IMR-90 (cell line): ENCODE measurements at regions not wholly inside any gene's neighbourhood (a gene's known extent, or its start where the extent isn't known, plus 50 kb on each side); places are given as distances from the start of the nearest gene placed in this dataset.
A peak's percentile ranks its signal among the peaks of the same experiment; 100 is the strongest.

ENCODE experiments used
- ATAC-seq: fragments of 200-7000 bp; cut with Tn5 transposase; 2 replicates; pipeline ENCODE4 v1.9.1; 2020; ENCODE audit warnings: low read depth, mild to moderate bottlenecking, moderate library complexity
- BruUV-seq: library from RNA; stranded (reverse); fragments of 400-500 nt; replicated peaks from 2 replicates; lab custom pipeline; 2021; lab: Mats Ljungman, UMichigan
- CTCF ChIA-PET: fragments of 300-600 bp; formaldehyde crosslinking; extraction: SDS; loops from one replicate; lab custom pipeline; 2021; ENCODE audit warnings: antibody characterized with exemption; lab: Yijun Ruan, JAX
- POLR2A ChIA-PET: fragments of 300-600 bp; sonication (Branson Sonifier 250); formaldehyde crosslinking; loops from one replicate; lab custom pipeline; 2022; ENCODE audit warnings: antibody characterized with exemption; ENCODE audit not compliant: unreplicated experiment; lab: Charles Lee
- DNase-seq: peaks from one replicate; pipeline ENCODE4 v3.0.0; 2013
- H2AFZ ChIP-seq: replicated peaks from 2 replicates; pipeline ENCODE3; 2013; ENCODE audit warnings: low read length, mild to moderate bottlenecking; ENCODE audit not compliant: poor library complexity
- H2AK5ac ChIP-seq: 2 replicates; pipeline ENCODE4 v1.6.1; 2013; ENCODE audit warnings: low read depth, low read length, inconsistent platforms
- H2AK9ac ChIP-seq: replicated peaks from 2 replicates; pipeline ENCODE3; 2013; ENCODE audit warnings: mild to moderate bottlenecking, low read depth, low read length, moderate library complexity; ENCODE audit not compliant: poor library complexity
- H2BK120ac ChIP-seq: 2 replicates; pipeline ENCODE4 v1.6.1; 2013; ENCODE audit warnings: low read depth, low read length, inconsistent platforms
- H2BK15ac ChIP-seq: 3 replicates; pipeline ENCODE4 v1.6.1; 2013; ENCODE audit warnings: low read depth, low read length, inconsistent platforms
- H2BK20ac ChIP-seq: 2 replicates; pipeline ENCODE4 v1.6.1; 2013; ENCODE audit warnings: low read depth, mild to moderate bottlenecking, inconsistent platforms, low read length, moderate library complexity
- H2BK5ac ChIP-seq: 2 replicates; pipeline ENCODE4 v1.6.1; 2013; ENCODE audit warnings: mild to moderate bottlenecking, low read depth, low read length, inconsistent platforms; ENCODE audit not compliant: poor library complexity, severe bottlenecking
- H3K14ac ChIP-seq: replicated peaks from 2 replicates; pipeline ENCODE4 v1.6.1; 2013; ENCODE audit warnings: low read depth, low read length, inconsistent platforms
- H3K18ac ChIP-seq: 2 replicates; pipeline ENCODE4 v1.6.1; 2013; ENCODE audit warnings: low read depth, low read length, control low read depth
- H3K23ac ChIP-seq: 2 replicates; pipeline ENCODE4 v1.6.1; 2013; ENCODE audit warnings: low read depth, low read length, inconsistent platforms
- H3K27ac ChIP-seq: 2 replicates; pipeline ENCODE4 v1.5.1; 2013; ENCODE audit warnings: mild to moderate bottlenecking, control low read depth, low read length; ENCODE audit not compliant: insufficient read depth
- H3K27me3 ChIP-seq: 2 replicates; pipeline ENCODE4 v1.6.1; 2013; ENCODE audit warnings: low read length; ENCODE audit not compliant: control insufficient read depth, insufficient read depth
- H3K36me3 ChIP-seq: 2 replicates; pipeline ENCODE4 v1.6.1; 2013; ENCODE audit warnings: low read length, mixed read lengths; ENCODE audit not compliant: control insufficient read depth, insufficient read depth
- H3K4ac ChIP-seq: 2 replicates; pipeline ENCODE4 v1.6.1; 2013; ENCODE audit warnings: low read depth, low read length, inconsistent platforms
- H3K4me1 ChIP-seq: 2 replicates; pipeline ENCODE4 v1.6.1; 2013; ENCODE audit warnings: low read length, mixed read lengths; ENCODE audit not compliant: control insufficient read depth, insufficient read depth
- H3K4me2 ChIP-seq: 2 replicates; pipeline ENCODE4 v1.6.1; 2013; ENCODE audit warnings: low read depth, mild to moderate bottlenecking, control low read depth, low read length, moderate library complexity
- H3K4me3 ChIP-seq: 2 replicates; pipeline ENCODE4 v1.5.1; 2013; ENCODE audit warnings: low read depth, mild to moderate bottlenecking, control low read depth, low read length, moderate library complexity; ENCODE audit not compliant: insufficient read depth
- H3K56ac ChIP-seq: 2 replicates; pipeline ENCODE4 v1.6.1; 2013; ENCODE audit warnings: low read length, inconsistent platforms; ENCODE audit not compliant: insufficient read depth; ENCODE audit errors: extremely low read depth
- H3K79me1 ChIP-seq, 2 experiments: 2 replicates each; pipeline ENCODE4 v1.6.1; 2013; ENCODE audit warnings: low read length in 2 of 2, inconsistent platforms in 1 of 2, low read depth in 1 of 2
- H3K9ac ChIP-seq: 2 replicates; pipeline ENCODE4 v1.6.1; 2013; ENCODE audit warnings: low read depth, low read length, control low read depth
- H3K9me1 ChIP-seq: 2 replicates; pipeline ENCODE4 v1.6.1; 2013; ENCODE audit warnings: low read length, inconsistent platforms; ENCODE audit not compliant: insufficient read depth
- H3K9me3 ChIP-seq: 2 replicates; pipeline ENCODE4 v1.6.1; 2013; ENCODE audit warnings: low read length; ENCODE audit not compliant: control insufficient read depth, insufficient read depth
- H4K20me1 ChIP-seq: 2 replicates; pipeline ENCODE4 v1.6.1; 2013; ENCODE audit warnings: low read length, inconsistent platforms; ENCODE audit not compliant: insufficient read depth
- H4K5ac ChIP-seq: 2 replicates; pipeline ENCODE4 v1.6.1; 2013; ENCODE audit warnings: mild to moderate bottlenecking, low read depth, low read length, control low read depth
- H4K8ac ChIP-seq, 2 experiments: 2 replicates each; pipeline ENCODE4 v1.6.1; 2013; ENCODE audit warnings: low read depth in 2 of 2, low read length in 2 of 2, control low read depth in 1 of 2, inconsistent platforms in 1 of 2
- H4K91ac ChIP-seq: 2 replicates; pipeline ENCODE4 v1.6.1; 2013; ENCODE audit warnings: low read depth, low read length, inconsistent platforms; ENCODE audit not compliant: insufficient read depth
- FOS ChIP-seq: fragments of 150-350 bp; IDR thresholded peaks from 2 replicates; pipeline ENCODE4 v1.6.1; 2016; ENCODE audit warnings: low read depth, low read length
- SMC3 ChIP-seq: fragments of 150-350 bp; IDR thresholded peaks from 2 replicates; pipeline ENCODE4 v1.6.1; 2016; ENCODE audit warnings: low read depth, mild to moderate bottlenecking, antibody characterized with exemption, low read length, moderate library complexity
- WGBS, 2 experiments: methylation state at CpG; one replicate each; pipeline versions ENCODE4 v1.1.5 to v1.1.7; 2013; ENCODE audit warnings: missing lambda C conversion rate in 2 of 2; ENCODE audit not compliant: insufficient read length in 1 of 2; ENCODE audit errors: extremely low coverage in 2 of 2; 5-methylcytosine and 5-hydroxymethylcytosine counted together
- dilution Hi-C: fragments of 300-500 bp; cut with HindIII; formaldehyde crosslinking; loops from one replicate; pipeline ENCODE4 v1.14.3; 2018; ENCODE audit warnings: low sequenced_read_pairs; ENCODE audit not compliant: unreplicated experiment
- in situ Hi-C: fragments of 300-500 bp; cut with MboI; formaldehyde crosslinking; loops from 3 replicates; pipeline ENCODE4 v1.14.3; 2019; ENCODE audit warnings: low sequenced_read_pairs, inconsistent platforms, mixed read lengths
- intact Hi-C: fragments of 100-400 bp; cut with micrococcal nuclease; formaldehyde crosslinking; loops from 2 replicates; pipeline ENCODE4 v1.10.0; 2022

GRCh38 chr6:15065261-15065989 is 180.4 kb upstream of the JARID2 start:
- H3K9me3 ChIP-seq: no peaks in the 10 kb centered on the region
- H2BK120ac ChIP-seq: peak overlapping the region; percentile 98
- peak overlapping the region; percentile 61 for H3K56ac ChIP-seq
- H3K14ac ChIP-seq: peak overlapping the region; percentile 92
- WGBS, 2 experiments: no CpG with 5 or more reads among the region's 4 CpGs
- H2AK9ac ChIP-seq: peak overlapping the region; percentile 83
- H3K36me3 ChIP-seq: no peaks in the 10 kb centered on the region
- peak overlapping the region; percentile 94 for H2AK5ac ChIP-seq
- DNase-seq: peak; percentile 85
- intact Hi-C loops: loop anchor here (1.0 to 10.0 kb wide), 3 partner anchors 180 to 409 kb away; no protein-coding TSS in a partner anchor
- dilution Hi-C loops: no loop called here
- ChIA-PET POLR2A (interaction anchor here (0.6 kb wide), 1 partner anchor 241 kb away, joined by 3 read pairs; no protein-coding TSS in a partner anchor), CTCF (interaction anchor here (1.1 kb wide), 1 partner anchor 20 kb away, joined by 3 read pairs; no protein-coding TSS in a partner anchor)
- H3K79me1 ChIP-seq: 0 out of 4 replicates have a peak, but pooled peaks cover 0 to 5% of the 10 kb centered on the region in 2 experiments
- peak overlapping the region; percentile 74 for H2AFZ ChIP-seq
- peak overlapping the region; percentile 16; the same call in 1 of the 2 replicates for H3K4me2 ChIP-seq
- H2BK5ac ChIP-seq: peak overlapping the region; percentile 72
- peaks cover 21% of the 10 kb centered on the region for H3K4me1 ChIP-seq
- peaks cover 16% of the 10 kb centered on the region for H3K9me1 ChIP-seq
- H3K4ac ChIP-seq: peak overlapping the region; percentile 89
- no peak overlapping the region for H3K4me3 ChIP-seq
- peak overlapping the region; percentile 55 for H4K5ac ChIP-seq
- peak overlapping the region; percentile 95 for H2BK20ac ChIP-seq
- in situ Hi-C loops: no loop called here
- peak overlapping the region; percentile 91 for H3K27ac ChIP-seq
- peak overlapping the region; percentile 37 to 93; a peak in 3 of 4 replicates for H4K8ac ChIP-seq
- no peak for TF ChIP-seq SMC3
- TF ChIP-seq FOS: peak; percentile 37; the same call in 1 of the 2 replicates
- H3K18ac ChIP-seq: peak overlapping the region; percentile 68
- H3K23ac ChIP-seq: peak overlapping the region; percentile 83
- H2BK15ac ChIP-seq: peak overlapping the region; percentile 89; the same call in 2 of the 3 replicates
- peak overlapping the region; percentile 32; the same call in 1 of the 2 replicates for H3K9ac ChIP-seq
- no peaks in the 10 kb centered on the region for H4K20me1 ChIP-seq
- BruUV-seq: no TSS peak
- peak; percentile 76 for ATAC-seq
- H3K27me3 ChIP-seq: no peaks in the 10 kb centered on the region
- H4K91ac ChIP-seq: peak overlapping the region; percentile 82
